HepG2 (cell line): ENCODE measurements at regions not wholly inside any gene's neighbourhood (a gene's known extent, or its start where the extent isn't known, plus 50 kb on each side); places are given as distances from the start of the nearest gene placed in this dataset.

ENCODE experiments used
- FLYWCH1 ChIP-seq: sonication (generic); formaldehyde crosslinking; IDR thresholded peaks from 2 replicates; pipeline ENCODE4 v1.8.1; 2023; ENCODE audit warnings: mild to moderate bottlenecking, missing genetic modification reagents
- FOXJ3 ChIP-seq: sonication (generic); formaldehyde crosslinking; IDR thresholded peaks from 2 replicates; pipeline ENCODE4 v1.4.0; 2020; ENCODE audit warnings: missing genetic modification reagents, mild to moderate bottlenecking, borderline replicate concordance
- GABPB1 ChIP-seq: IDR thresholded peaks from 2 replicates; pipeline ENCODE4 v1.6.1; 2016; ENCODE audit warnings: mild to moderate bottlenecking, missing genetic modification reagents, moderate library complexity, missing compliant biosample characterization
- HNRNPL ChIP-seq: fragments of 200-400 bp; formaldehyde crosslinking; IDR thresholded peaks from 2 replicates; pipeline ENCODE4 v1.6.1; 2017; ENCODE audit warnings: mild to moderate bottlenecking, low read depth, low read length
- HOXA3 ChIP-seq: sonication (generic); formaldehyde crosslinking; IDR thresholded peaks from 2 replicates; pipeline ENCODE4 v1.5.0; 2020; ENCODE audit warnings: missing genetic modification reagents
- JARID2 ChIP-seq: sonication (generic); formaldehyde crosslinking; IDR thresholded peaks from 2 replicates; pipeline ENCODE4 v1.8.1; 2023; ENCODE audit warnings: missing genetic modification reagents, inconsistent platforms; ENCODE audit not compliant: insufficient replicate concordance
- KDM5B ChIP-seq: sonication (generic); formaldehyde crosslinking; IDR thresholded peaks from 2 replicates; pipeline ENCODE4 v1.4.0; 2020; ENCODE audit warnings: missing genetic modification reagents, mild to moderate bottlenecking, borderline replicate concordance
- RFXANK ChIP-seq: IDR thresholded peaks from 2 replicates; pipeline ENCODE4 v1.6.1; 2016
- RFXAP ChIP-seq: sonication (generic); formaldehyde crosslinking; IDR thresholded peaks from 2 replicates; pipeline ENCODE4 v1.4.0; 2020; ENCODE audit warnings: missing genetic modification reagents, borderline replicate concordance
- SKI ChIP-seq: fragments of 450-650 bp; IDR thresholded peaks from one replicate; pipeline ENCODE4 v1.6.1; 2018; ENCODE audit warnings: mild to moderate bottlenecking; ENCODE audit not compliant: partially characterized antibody
- SRF ChIP-seq: IDR thresholded peaks from 2 replicates; pipeline ENCODE4 v1.6.1; 2011; ENCODE audit warnings: mild to moderate bottlenecking, low read depth, low read length, moderate library complexity
- ZFAT ChIP-seq: sonication (generic); formaldehyde crosslinking; conservative IDR thresholded peaks from 2 replicates; pipeline ENCODE4 v1.8.1; 2023; ENCODE audit warnings: missing genetic modification reagents, inconsistent platforms
- ZFX ChIP-seq: sonication (generic); formaldehyde crosslinking; IDR thresholded peaks from 2 replicates; pipeline ENCODE4 v1.4.0; 2020; ENCODE audit warnings: mild to moderate bottlenecking, low read depth, missing genetic modification reagents, moderate library complexity
- ZMYM3 ChIP-seq: sonication (generic); formaldehyde crosslinking; IDR thresholded peaks from 2 replicates; pipeline ENCODE4 v1.5.1; 2020; ENCODE audit warnings: mild to moderate bottlenecking, missing genetic modification reagents
- ZNF292 ChIP-seq: sonication (generic); formaldehyde crosslinking; IDR thresholded peaks from 2 replicates; pipeline ENCODE4 v1.8.1; 2022; ENCODE audit warnings: mild to moderate bottlenecking, low read depth, missing genetic modification reagents, borderline replicate concordance
- ZNF569 ChIP-seq: sonication (generic); formaldehyde crosslinking; IDR thresholded peaks from 2 replicates; pipeline ENCODE4 v1.5.0; 2020; ENCODE audit warnings: mild to moderate bottlenecking, missing genetic modification reagents, moderate library complexity, borderline replicate concordance
- ZNF768 ChIP-seq: sonication (generic); formaldehyde crosslinking; IDR thresholded peaks from 2 replicates; pipeline ENCODE4 v1.4.0; 2020; ENCODE audit warnings: missing genetic modification reagents
- ZNF891 ChIP-seq: sonication (generic); formaldehyde crosslinking; IDR thresholded peaks from 2 replicates; pipeline ENCODE4 v1.5.0; 2020; ENCODE audit warnings: mild to moderate bottlenecking, missing genetic modification reagents
- TF ChIP-seq, protein P1 (sequence below): sonication (generic); formaldehyde crosslinking; conservative IDR thresholded peaks from 2 replicates; pipeline ENCODE4 v1.4.0; 2020; ENCODE audit warnings: mild to moderate bottlenecking, missing genetic modification reagents, moderate library complexity
- TF ChIP-seq, protein P2 (sequence below): IDR thresholded peaks from 2 replicates; pipeline ENCODE4 v1.6.1; 2012; ENCODE audit warnings: inconsistent platforms
- TF ChIP-seq, protein P3 (sequence below): sonication (generic); formaldehyde crosslinking; IDR thresholded peaks from 2 replicates; pipeline ENCODE4 v1.4.0; 2020; ENCODE audit warnings: mild to moderate bottlenecking, missing genetic modification reagents
- TF ChIP-seq, protein P4 (sequence below): sonication (generic); formaldehyde crosslinking; IDR thresholded peaks from 2 replicates; pipeline ENCODE4 v1.8.0; 2022; ENCODE audit warnings: missing genetic modification reagents, mild to moderate bottlenecking, moderate library complexity, borderline replicate concordance
- TF ChIP-seq, protein P5 (sequence below): fragments of 450-650 bp; IDR thresholded peaks from 2 replicates; pipeline ENCODE4 v1.6.1; 2017; ENCODE audit warnings: mild to moderate bottlenecking

DNA sequence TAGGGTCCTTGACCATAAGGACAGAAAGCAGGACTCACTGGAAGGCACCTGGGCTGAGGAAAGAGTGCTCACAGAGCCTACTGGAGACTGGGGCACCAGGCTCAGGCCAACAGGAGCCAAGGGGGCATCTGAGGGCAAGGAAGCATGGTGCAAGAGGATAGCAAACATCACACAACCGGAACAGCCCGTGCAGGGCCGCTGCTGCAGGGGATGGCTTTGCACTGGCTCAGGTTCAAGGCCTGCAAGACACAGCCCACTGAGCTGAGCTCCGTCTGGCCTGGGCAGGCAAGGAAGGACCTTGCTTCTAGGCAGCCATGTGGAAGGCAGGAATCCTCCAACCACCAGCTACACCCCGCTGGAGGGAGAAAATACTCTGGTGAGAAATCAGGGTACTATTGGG lies 59.8 kb upstream of the KIF26B start (continued):
- TF ChIP-seq, protein P1, sequence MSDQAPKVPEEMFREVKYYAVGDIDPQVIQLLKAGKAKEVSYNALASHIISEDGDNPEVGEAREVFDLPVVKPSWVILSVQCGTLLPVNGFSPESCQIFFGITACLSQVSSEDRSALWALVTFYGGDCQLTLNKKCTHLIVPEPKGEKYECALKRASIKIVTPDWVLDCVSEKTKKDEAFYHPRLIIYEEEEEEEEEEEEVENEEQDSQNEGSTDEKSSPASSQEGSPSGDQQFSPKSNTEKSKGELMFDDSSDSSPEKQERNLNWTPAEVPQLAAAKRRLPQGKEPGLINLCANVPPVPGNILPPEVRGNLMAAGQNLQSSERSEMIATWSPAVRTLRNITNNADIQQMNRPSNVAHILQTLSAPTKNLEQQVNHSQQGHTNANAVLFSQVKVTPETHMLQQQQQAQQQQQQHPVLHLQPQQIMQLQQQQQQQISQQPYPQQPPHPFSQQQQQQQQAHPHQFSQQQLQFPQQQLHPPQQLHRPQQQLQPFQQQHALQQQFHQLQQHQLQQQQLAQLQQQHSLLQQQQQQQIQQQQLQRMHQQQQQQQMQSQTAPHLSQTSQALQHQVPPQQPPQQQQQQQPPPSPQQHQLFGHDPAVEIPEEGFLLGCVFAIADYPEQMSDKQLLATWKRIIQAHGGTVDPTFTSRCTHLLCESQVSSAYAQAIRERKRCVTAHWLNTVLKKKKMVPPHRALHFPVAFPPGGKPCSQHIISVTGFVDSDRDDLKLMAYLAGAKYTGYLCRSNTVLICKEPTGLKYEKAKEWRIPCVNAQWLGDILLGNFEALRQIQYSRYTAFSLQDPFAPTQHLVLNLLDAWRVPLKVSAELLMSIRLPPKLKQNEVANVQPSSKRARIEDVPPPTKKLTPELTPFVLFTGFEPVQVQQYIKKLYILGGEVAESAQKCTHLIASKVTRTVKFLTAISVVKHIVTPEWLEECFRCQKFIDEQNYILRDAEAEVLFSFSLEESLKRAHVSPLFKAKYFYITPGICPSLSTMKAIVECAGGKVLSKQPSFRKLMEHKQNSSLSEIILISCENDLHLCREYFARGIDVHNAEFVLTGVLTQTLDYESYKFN (CRISPR knock-in tag), result peak; percentile 68
- TF ChIP-seq ZFAT (CRISPR knock-in tag) (no peak), FOXJ3 (CRISPR knock-in tag) (peak; percentile 40; the same call in 1 of the 2 replicates), ZFX (CRISPR knock-in tag) (peak; percentile 59), SRF (no peak), ZNF292 (CRISPR knock-in tag) (peak; percentile 77; the same call in 1 of the 2 replicates), ZMYM3 (CRISPR knock-in tag) (no peak), ZNF891 (CRISPR knock-in tag) (no peak), HNRNPL (0 out of 2 replicates have a peak, but pooled peaks have one; percentile 29), GABPB1 (peak; percentile 64), RFXANK (no peak), ZNF768 (CRISPR knock-in tag) (0 out of 2 replicates have a peak, but pooled peaks have one; percentile 31), JARID2 (no peak), HOXA3 (CRISPR knock-in tag) (peak; percentile 78), RFXAP (CRISPR knock-in tag) (0 out of 2 replicates have a peak, but pooled peaks have one; percentile 51), KDM5B (no peak), SKI (peak; percentile 91), ZNF569 (CRISPR knock-in tag) (no peak), FLYWCH1 (CRISPR knock-in tag) (no peak)
- TF ChIP-seq, protein P2, sequence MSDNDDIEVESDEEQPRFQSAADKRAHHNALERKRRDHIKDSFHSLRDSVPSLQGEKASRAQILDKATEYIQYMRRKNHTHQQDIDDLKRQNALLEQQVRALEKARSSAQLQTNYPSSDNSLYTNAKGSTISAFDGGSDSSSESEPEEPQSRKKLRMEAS, result peak; percentile 45; the same call in 1 of the 2 replicates
- TF ChIP-seq, protein P3, sequence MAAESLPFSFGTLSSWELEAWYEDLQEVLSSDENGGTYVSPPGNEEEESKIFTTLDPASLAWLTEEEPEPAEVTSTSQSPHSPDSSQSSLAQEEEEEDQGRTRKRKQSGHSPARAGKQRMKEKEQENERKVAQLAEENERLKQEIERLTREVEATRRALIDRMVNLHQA, result no peak
- TF ChIP-seq, protein P4, sequence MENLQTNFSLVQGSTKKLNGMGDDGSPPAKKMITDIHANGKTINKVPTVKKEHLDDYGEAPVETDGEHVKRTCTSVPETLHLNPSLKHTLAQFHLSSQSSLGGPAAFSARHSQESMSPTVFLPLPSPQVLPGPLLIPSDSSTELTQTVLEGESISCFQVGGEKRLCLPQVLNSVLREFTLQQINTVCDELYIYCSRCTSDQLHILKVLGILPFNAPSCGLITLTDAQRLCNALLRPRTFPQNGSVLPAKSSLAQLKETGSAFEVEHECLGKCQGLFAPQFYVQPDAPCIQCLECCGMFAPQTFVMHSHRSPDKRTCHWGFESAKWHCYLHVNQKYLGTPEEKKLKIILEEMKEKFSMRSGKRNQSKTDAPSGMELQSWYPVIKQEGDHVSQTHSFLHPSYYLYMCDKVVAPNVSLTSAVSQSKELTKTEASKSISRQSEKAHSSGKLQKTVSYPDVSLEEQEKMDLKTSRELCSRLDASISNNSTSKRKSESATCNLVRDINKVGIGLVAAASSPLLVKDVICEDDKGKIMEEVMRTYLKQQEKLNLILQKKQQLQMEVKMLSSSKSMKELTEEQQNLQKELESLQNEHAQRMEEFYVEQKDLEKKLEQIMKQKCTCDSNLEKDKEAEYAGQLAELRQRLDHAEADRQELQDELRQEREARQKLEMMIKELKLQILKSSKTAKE (CRISPR knock-in tag), result peak; percentile 78
- TF ChIP-seq, protein P5, sequence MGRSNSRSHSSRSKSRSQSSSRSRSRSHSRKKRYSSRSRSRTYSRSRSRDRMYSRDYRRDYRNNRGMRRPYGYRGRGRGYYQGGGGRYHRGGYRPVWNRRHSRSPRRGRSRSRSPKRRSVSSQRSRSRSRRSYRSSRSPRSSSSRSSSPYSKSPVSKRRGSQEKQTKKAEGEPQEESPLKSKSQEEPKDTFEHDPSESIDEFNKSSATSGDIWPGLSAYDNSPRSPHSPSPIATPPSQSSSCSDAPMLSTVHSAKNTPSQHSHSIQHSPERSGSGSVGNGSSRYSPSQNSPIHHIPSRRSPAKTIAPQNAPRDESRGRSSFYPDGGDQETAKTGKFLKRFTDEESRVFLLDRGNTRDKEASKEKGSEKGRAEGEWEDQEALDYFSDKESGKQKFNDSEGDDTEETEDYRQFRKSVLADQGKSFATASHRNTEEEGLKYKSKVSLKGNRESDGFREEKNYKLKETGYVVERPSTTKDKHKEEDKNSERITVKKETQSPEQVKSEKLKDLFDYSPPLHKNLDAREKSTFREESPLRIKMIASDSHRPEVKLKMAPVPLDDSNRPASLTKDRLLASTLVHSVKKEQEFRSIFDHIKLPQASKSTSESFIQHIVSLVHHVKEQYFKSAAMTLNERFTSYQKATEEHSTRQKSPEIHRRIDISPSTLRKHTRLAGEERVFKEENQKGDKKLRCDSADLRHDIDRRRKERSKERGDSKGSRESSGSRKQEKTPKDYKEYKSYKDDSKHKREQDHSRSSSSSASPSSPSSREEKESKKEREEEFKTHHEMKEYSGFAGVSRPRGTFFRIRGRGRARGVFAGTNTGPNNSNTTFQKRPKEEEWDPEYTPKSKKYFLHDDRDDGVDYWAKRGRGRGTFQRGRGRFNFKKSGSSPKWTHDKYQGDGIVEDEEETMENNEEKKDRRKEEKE, result no peak
